Glutamatergic neuron (in vitro differentiated cells): ENCODE measurements at regions not wholly inside any gene's neighbourhood (a gene's known extent, or its start where the extent isn't known, plus 50 kb on each side); places are given as distances from the start of the nearest gene placed in this dataset.
A peak's percentile ranks its signal among the peaks of the same experiment; 100 is the strongest.

Experiments
- DNase-seq: peaks from one replicate; pipeline ENCODE4 v3.0.0; 2022
- H3K27ac Mint-ChIP-seq: one replicate; pipeline ENCODE4 v1.8.0; 2020; ENCODE audit warnings: mild to moderate bottlenecking, mixed read lengths, inconsistent platforms; ENCODE audit not compliant: unreplicated experiment
- H3K27me3 Mint-ChIP-seq: one replicate; pipeline ENCODE4 v1.8.0; 2020; ENCODE audit warnings: mild to moderate bottlenecking, moderate library complexity, mixed read lengths, inconsistent platforms; ENCODE audit not compliant: unreplicated experiment
- H3K36me3 Mint-ChIP-seq: one replicate; pipeline ENCODE4 v1.8.0; 2020; ENCODE audit warnings: mild to moderate bottlenecking, mixed read lengths, inconsistent platforms; ENCODE audit not compliant: unreplicated experiment
- H3K4me1 Mint-ChIP-seq: one replicate; pipeline ENCODE4 v1.8.0; 2020; ENCODE audit warnings: mild to moderate bottlenecking, low read depth, mixed read lengths, inconsistent platforms; ENCODE audit not compliant: unreplicated experiment
- H3K4me3 Mint-ChIP-seq: one replicate; pipeline ENCODE4 v1.8.0; 2020; ENCODE audit warnings: mild to moderate bottlenecking, mixed read lengths, inconsistent platforms; ENCODE audit not compliant: unreplicated experiment
- H3K9me3 Mint-ChIP-seq: one replicate; pipeline ENCODE4 v1.8.0; 2020; ENCODE audit warnings: mild to moderate bottlenecking, moderate library complexity, mixed read lengths, inconsistent platforms; ENCODE audit not compliant: unreplicated experiment
- TF ChIP-seq, protein P1 (sequence below): fragments of 200-600 bp; sonication (generic); IDR thresholded peaks from one replicate; pipeline ENCODE4 v1.5.0; 2021; ENCODE audit not compliant: partially characterized antibody, unreplicated experiment

DNA sequence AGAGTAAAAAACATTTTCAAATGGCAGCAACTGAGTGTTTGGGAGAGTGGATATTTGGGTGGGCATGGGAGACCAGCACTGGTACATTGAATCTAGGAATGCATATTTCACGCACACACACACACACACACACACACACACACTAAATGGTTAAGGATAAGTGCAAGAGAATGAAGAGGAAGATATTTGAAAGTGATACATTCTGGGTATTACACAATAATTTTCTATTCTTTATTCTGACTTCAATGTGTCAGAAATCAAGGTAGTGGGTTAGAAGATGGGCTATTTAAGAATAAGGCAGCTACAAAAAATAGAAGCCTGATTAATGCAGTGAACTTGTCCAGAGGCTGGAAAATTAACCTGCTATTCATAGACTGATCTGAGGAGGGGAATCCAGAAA is 577.0 kb downstream of the TMEM182 start:
- DNase-seq, result no peak
- Mint-ChIP-seq H3K9me3 (peaks cover 1% of the 10 kb centered on the region), H3K4me3 (no peak overlapping the region), H3K4me1 (no peaks in the 10 kb centered on the region), H3K27me3 (no peaks in the 10 kb centered on the region), H3K36me3 (no peaks in the 10 kb centered on the region), H3K27ac (no peak overlapping the region)
- TF ChIP-seq, protein P1, sequence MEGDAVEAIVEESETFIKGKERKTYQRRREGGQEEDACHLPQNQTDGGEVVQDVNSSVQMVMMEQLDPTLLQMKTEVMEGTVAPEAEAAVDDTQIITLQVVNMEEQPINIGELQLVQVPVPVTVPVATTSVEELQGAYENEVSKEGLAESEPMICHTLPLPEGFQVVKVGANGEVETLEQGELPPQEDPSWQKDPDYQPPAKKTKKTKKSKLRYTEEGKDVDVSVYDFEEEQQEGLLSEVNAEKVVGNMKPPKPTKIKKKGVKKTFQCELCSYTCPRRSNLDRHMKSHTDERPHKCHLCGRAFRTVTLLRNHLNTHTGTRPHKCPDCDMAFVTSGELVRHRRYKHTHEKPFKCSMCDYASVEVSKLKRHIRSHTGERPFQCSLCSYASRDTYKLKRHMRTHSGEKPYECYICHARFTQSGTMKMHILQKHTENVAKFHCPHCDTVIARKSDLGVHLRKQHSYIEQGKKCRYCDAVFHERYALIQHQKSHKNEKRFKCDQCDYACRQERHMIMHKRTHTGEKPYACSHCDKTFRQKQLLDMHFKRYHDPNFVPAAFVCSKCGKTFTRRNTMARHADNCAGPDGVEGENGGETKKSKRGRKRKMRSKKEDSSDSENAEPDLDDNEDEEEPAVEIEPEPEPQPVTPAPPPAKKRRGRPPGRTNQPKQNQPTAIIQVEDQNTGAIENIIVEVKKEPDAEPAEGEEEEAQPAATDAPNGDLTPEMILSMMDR, result no peak

DNA sequence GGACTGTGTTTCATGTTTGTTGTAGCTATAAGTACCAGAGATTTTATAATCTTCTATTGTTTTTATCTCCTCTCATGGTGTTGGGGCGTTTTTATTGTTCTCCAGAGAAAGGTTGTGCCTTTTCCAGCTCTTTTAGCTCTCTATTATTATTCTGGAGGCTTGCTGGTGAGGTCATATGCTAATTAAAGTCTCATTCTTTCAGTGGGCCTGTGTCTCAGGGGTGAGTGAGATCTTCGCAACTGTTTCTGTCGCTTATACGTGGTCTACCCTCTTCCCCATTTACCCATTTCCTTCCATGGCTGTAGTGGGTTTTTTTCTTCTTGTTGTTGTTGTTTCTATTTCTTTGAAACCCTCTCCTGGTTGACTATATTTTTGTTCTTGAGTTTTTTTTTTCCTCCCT is 584.9 kb downstream of the TMEM182 start:
- no peak for DNase-seq
- Mint-ChIP-seq H3K36me3 (no peaks in the 10 kb centered on the region), H3K27me3 (peaks cover 2% of the 10 kb centered on the region), H3K9me3 (no peaks in the 10 kb centered on the region), H3K4me1 (no peaks in the 10 kb centered on the region), H3K27ac (no peak overlapping the region), H3K4me3 (no peak overlapping the region)
- TF ChIP-seq, protein P1, result no peak

DNA sequence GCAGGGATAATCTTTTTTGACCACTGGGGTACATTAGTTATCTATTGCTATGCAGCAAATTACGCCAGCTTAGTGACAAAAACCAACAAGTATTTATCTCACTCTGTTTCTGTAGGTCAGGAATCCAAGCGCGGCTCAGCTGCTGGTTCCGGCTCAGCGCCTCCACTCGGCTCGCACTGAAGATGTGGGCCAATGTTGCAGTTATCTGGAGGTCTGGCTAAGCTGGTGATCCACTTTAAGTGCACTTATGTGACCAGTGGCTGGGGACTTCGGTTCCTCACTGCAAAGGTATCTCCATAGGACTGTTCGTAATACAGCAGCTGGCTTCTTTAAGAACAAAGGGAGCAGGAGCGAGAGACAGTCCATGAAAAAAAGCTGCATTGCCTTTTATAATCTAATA is 591.9 kb downstream of the TMEM182 start:
- Mint-ChIP-seq H3K36me3 (no peaks in the 10 kb centered on the region), H3K4me1 (peaks cover 31% of the 10 kb centered on the region), H3K4me3 (peak overlapping the region; percentile 16), H3K27me3 (peaks cover 2% of the 10 kb centered on the region), H3K27ac (peak overlapping the region; percentile 93), H3K9me3 (peaks cover 3% of the 10 kb centered on the region)
- DNase-seq, result peak; percentile 52
- TF ChIP-seq, protein P1, result no peak

DNA sequence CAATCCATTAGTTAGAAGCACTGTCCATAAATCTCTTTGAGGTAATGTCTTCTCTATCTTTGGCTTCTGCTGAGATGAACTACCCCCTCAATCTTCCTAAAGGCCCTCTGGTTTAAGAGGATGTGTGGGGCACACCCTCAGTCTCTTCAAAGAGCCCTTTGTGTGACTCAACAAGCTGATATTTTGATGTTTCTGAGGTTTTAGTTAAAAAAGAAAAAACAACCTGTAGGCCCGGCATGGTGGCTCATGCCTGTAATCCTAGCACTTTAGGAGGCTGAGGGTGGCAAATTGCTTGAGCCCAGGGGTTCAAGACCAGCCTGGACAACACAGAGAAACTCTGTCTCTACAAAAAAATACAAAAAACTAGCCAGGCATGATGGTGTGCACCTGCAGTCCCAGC is 593.5 kb downstream of the TMEM182 start:
- TF ChIP-seq, protein P1, result no peak
- H3K27me3 Mint-ChIP-seq, result peaks cover 2% of the 10 kb centered on the region
- H3K4me1 Mint-ChIP-seq, result peaks cover 31% of the 10 kb centered on the region
- no peak overlapping the region for H3K4me3 Mint-ChIP-seq
- H3K36me3 Mint-ChIP-seq, result no peaks in the 10 kb centered on the region
- DNase-seq, result no peak
- H3K9me3 Mint-ChIP-seq, result peaks cover 3% of the 10 kb centered on the region
- peak overlapping the region; percentile 85 for H3K27ac Mint-ChIP-seq

DNA sequence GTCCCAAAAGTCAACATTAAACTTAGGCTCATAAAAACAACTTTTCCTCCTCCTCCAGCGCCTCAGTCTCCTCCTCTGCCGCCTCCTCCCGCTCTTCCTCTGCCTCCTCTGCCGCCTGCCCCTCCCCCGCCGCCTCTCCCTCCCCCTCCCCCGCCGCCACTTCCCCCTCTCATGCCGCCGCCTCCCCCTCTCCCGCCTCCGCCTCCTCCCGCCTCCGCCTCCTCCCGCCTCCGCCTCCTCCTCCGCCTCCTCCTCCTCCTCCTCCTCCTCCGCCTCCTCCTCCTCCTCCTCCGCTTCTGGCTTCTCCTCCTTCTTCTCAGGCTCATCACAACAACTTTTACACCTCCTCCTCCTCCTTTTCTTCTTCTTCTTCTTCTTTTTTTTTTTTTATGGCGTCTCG is 599.9 kb downstream of the TMEM182 start:
- H3K4me1 Mint-ChIP-seq, result peaks cover 10% of the 10 kb centered on the region
- no peaks in the 10 kb centered on the region for H3K36me3 Mint-ChIP-seq
- no peaks in the 10 kb centered on the region for H3K27me3 Mint-ChIP-seq
- no peak for DNase-seq
- H3K9me3 Mint-ChIP-seq, result peaks cover 6% of the 10 kb centered on the region
- TF ChIP-seq, protein P1, result no peak
- H3K4me3 Mint-ChIP-seq, result no peak overlapping the region
- H3K27ac Mint-ChIP-seq, result no peak overlapping the region
